ENCODE measurements at regions not wholly inside any gene's neighbourhood (a gene's known extent, or its start where the extent isn't known, plus 50 kb on each side); places are given as distances from the start of the nearest gene placed in this dataset.

- TF ChIP-seq EZH2 (IDR thresholded peaks at IDR 0.05; ENCODE audit: low read length, unreplicated experiment) (no peak), EZH2phosphoT487 (IDR thresholded peaks at IDR 0.05; ENCODE audit: borderline replicate concordance, low read length) (no peak)
- TF ChIP-seq, protein P1, sequence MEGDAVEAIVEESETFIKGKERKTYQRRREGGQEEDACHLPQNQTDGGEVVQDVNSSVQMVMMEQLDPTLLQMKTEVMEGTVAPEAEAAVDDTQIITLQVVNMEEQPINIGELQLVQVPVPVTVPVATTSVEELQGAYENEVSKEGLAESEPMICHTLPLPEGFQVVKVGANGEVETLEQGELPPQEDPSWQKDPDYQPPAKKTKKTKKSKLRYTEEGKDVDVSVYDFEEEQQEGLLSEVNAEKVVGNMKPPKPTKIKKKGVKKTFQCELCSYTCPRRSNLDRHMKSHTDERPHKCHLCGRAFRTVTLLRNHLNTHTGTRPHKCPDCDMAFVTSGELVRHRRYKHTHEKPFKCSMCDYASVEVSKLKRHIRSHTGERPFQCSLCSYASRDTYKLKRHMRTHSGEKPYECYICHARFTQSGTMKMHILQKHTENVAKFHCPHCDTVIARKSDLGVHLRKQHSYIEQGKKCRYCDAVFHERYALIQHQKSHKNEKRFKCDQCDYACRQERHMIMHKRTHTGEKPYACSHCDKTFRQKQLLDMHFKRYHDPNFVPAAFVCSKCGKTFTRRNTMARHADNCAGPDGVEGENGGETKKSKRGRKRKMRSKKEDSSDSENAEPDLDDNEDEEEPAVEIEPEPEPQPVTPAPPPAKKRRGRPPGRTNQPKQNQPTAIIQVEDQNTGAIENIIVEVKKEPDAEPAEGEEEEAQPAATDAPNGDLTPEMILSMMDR (conservative IDR thresholded peaks at IDR 0.05; ENCODE audit: low read depth, low read length), result no peak
Measured at GRCh38 chr13:80529734-80530133, 188.8 kb upstream of the SPRY2 start.
